A172 (cell line): ENCODE measurements at regions not wholly inside any gene's neighbourhood (a gene's known extent, or its start where the extent isn't known, plus 50 kb on each side); places are given as distances from the start of the nearest gene placed in this dataset.

Experiments used
- DNase-seq: peaks from one replicate; pipeline ENCODE4 v3.0.0-alpha.2; 2015; ENCODE audit warnings: low spot score

DNA sequence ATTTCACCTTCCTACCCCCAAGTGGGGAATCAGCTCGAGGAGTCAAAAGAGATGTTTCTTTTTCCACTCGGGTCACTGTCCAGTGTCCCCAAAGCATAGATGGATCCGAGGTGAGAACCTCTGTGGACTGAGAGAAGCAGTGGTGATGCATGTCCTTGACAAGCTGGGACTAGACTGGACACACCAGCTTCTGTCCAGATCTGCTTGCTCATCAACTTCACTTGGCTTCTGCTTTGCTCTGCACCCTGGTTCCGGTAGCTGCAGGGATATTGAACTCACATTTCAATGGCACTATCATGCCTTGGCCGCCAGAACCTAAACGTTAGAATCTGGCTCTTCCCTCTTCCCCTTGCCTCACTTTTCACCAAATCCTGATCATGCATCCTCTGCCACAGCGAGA is 50.3 kb upstream of the CXCL12 start:
- DNase-seq, result no peak

DNA sequence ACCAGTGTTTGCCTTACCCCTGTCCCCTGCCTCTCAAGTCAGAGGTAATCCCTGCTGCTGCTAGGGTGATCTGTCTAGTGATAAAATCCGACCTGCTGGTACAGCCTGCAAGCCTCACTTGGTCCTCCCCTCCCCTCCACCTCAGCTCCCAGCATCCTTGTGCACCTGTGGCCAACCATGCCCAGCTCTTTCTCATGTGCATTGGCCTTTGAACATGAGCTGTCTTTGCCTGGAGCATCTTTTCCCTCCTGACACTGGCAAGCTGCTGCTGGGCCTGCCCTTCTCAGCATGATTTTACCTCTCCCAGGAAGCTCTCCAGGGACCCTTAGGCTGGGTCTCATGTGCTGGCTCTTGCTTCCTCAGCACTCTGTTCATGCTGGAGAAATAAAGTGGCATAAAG is 51.3 kb upstream of the CXCL12 start:
- no peak for DNase-seq

DNA sequence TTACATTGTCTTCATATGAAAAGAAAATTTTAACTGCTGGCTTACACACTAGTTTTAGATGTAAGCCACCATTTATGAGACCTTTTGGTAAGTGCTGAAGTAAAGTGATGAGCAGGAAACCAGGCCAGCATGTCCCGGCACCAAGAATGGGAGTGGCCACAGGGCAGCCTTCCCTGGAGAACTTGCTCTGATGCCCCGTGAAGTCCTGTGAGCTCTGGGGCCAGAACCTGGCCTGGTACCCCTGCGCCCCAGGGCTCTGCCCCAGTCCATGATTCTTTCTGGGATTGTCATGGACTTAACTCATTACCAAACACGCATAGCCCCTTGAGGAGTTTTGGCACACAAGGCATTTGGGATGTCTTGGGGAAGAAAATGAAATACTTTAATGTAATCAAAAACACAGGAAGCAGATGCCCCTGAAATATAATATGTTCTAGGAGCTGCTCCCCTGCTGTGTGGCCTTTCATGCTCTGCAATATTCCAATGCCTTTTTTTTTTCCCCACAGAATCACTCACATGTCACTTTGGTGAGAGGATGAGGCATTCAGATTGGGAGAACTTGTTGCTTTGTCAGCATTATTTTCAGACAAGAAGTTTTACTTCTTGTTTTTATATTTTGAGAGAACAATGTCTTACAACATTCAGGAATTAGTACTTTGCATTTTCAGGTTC is 53.1 kb upstream of the CXCL12 start:
- DNase-seq, result no peak

DNA sequence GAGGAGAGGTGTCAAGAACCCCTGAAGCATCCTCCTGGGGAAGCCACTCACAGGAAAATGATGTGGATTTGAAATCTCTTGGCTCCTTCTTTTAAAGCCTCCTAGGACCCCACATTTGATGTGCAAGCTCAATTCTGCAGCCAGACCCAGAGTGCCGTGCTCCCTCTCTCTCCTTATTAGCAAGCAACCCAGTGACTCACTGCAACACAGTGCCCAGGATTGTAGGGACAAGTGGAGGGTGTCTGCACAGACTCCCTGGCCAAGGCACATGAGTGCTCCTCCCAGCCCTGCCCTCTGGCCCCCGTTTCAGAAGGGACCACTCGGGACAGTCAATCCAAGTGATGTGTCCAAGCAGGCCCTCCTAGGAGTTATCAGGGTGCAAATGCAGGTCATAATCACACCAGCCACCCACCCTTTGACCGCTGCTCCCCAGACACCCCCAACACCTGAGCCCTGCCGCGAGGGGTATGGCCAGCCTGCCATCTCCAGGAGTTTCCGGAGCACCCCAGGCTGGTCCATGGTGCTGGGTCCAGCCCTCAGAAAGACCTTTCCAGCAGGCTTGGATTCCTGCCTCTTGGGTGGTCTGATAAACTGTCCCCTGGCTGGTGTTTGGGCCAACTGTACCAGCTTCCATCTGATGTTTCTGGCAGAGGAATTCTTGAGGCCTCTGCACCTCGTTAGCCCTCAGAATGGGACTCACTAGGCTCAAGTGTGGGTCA is 54.5 kb upstream of the CXCL12 start:
- DNase-seq, result no peak

DNA sequence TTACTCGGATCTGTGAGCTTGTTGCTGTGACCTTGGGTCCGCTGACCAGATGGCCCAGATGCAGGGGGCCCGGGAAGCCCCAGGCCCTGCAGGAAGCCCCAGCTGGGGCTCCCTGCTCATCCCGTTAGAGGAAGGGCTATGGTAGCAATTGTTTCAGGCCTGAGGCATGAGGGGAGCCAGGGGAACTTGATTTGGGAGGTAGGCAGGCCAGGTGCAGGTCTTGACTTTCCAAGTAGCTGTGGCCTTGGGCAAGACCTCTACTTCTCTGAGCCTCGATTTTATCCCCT is 55.0 kb upstream of the CXCL12 start:
- no peak for DNase-seq

DNA sequence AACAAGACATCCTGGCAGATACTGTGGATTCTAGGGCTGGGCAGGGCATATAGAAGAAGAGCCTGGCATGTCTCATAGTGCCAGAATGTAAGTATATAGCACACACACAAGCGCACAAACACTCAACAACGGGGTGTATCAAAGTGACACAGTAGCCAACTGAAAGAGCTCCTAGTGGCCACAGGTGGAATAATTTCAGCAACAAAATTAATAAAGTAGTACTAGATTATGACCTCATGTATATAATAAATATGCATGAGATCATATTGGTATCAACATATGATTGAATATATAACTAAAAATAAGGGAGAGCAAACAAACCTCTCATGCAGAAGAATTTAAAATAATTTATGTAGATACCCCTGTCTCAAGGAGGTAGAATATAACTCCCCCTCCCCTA is 72.4 kb upstream of the CXCL12 start:
- DNase-seq, result no peak

DNA sequence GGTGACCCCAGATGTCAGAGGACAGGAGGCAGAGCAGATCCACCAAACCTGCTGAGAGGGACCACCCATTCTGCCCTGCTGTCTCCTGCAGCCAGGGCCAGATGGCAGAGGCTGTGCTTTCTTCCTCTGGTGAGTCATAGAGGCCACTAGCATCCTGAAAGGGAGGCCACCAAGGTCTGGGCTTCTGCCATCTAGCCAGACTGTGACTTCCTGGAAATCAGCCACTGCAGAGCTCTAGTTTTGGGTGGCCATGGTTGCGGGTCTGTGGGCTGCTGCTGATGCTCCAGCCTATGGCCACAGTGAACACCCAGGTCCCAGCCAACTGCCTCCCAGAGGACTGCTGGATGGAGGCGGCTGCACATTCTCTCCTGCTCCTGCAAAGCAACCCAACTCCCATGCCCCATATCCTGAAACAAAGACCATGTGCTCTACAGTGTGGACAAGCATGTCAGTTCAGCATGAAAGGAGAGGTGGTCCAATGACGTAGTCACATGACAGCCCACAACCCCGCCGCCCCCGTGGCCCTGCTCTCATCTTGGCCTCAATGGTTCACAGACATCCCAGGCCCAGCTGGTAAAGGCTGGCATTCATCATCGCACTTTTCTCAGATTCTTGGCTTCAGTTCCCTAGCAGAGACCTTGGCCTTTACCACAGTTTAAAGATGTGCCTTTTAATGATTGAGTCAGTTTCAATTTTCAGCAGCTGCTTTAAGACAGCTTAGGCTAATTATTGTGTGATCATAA is 73.9 kb upstream of the CXCL12 start:
- DNase-seq, result no peak

DNA sequence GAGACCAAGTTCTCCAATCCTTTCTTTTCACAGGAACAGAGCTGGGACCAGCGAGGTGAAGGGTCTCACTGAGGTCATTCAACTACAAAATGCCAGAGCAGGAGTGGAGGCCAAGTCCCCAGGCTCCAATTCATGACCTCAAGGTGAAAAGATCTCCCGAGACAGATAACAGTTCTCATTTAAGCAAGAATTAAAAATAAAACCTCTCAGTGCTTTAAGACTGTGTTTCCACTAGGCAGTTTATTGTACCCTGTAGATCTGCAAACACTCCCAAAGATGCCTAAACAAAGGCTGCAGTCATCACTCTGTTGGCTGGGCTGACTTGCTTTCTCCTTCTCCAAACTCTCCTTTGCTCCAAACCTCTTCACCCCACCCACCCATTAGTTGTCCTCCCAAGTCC is 74.8 kb upstream of the CXCL12 start:
- DNase-seq, result no peak

DNA sequence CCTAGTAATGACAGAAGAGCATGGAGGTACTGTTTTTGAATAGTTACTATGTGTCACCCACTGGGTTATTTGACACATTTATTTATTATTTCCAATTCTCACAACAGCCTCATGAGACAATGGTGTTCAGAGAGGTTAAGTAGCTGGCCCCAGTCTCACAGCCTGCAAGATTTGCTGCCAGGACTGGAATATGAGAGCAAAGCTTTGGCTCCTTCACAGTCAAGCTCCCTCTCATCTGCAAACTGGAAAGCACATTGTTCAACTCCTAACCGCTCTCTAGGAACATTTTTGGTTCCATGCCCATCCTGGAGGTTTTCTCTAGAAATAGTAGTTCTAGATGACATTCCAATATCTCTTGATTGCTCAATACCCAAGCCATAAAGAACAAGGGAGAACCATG is 75.5 kb upstream of the CXCL12 start:
- no peak for DNase-seq

DNA sequence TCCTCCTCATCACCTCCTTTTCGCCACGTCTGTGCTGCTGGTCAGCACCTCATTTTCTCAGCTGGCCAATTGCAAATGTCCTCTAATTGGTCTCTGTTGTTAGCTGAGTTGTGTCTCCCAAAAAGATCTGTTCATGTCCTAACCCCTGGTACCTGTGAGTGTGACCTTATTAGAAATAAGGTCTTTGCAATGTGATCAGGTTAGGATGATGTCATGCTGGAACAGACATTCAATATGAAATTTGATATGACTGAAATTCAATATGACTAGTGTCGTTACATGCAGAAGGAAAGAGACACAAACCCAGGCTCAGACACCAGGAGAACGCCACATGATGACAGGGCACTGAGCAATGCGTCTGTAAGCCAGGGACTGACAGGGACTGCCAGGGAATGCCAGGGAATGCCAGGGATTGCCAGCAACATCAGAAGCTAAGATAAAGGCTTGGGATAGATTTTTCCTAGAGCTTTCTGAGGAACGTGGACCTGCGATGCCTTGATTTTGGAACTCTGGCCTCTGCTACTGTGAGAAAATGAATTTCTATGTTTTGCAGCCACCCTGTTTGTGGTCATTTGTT is 77.5 kb upstream of the CXCL12 start:
- no peak for DNase-seq

DNA sequence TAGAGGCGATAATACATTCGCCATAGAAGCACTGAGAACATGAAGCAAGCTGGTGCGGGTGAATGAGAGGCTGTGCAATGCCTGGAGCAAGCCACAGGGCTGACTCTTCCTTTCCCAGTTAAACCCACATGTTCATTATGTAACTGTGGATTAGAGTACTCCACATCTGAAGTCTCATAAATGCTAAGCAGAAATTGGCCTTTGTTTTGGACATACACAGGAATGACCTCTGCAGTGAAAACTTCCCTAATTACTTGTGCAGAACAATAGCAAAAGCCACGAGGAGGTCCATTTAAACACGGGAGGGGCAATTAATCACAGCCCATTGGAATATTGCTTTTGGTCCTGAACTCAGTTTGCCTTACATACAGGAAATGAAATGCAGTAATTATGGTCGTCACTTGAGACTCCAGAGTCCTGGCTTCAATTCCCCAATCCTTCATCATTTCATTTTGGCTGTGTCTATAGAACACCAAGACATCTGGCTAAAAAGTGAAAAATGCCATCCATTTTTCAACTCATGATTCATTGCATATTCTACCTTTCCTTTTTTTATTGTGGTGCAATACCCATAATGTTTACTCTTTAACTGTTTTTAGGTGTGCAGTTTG is 78.7 kb upstream of the CXCL12 start:
- no peak for DNase-seq

DNA sequence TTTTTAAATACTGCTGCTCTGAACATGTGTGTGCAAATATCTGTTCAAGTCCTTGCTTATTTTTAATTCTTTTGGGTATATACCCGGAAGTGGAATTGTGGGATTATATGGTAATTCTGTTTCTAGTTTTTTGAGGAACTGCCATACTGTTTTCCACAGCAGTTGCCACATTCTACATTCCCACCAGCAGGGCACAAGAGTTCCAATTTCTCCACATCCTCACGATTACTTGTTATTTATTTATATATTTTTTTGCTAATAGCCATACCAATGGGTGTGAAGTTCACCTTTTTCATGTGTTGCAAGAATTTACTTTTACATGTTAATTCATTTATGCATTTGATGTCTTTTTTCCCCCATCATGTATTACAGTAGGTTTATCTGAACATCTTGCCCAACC is 79.6 kb upstream of the CXCL12 start:
- DNase-seq, result no peak

DNA sequence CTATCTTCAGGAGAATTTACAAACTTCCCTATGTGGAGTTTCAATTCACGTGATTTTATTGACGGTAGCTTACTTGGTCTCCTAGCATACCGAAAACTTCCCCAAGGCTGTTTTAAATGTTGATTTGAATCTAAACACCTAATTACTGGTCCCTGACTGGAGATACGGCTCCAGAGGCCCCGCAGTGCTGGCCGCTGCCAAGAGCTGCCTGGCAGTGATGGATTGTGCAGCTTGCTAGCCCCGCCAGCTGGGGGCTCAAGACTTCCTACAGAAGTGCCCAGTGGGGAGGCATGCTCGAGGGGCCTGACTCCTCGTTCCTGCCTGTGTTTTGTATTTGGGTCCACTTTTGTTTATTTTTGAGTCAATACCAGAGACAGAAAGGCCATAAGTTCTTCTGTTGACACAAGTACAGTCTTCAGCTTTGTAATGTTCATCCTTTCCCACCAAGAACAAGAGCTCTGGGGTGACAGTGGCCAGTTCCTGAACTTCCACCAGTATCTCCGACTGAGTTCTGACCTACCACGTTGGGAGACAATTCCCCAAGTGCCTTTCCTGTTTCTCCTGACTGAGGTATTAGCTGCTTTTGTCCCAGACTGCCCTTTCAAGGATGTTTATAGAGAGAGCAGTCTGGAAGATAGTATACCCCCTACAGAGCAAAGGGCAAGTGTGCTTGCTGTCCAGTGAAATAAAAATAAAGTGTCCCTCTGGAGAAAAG is 80.7 kb upstream of the CXCL12 start:
- DNase-seq, result no peak

DNA sequence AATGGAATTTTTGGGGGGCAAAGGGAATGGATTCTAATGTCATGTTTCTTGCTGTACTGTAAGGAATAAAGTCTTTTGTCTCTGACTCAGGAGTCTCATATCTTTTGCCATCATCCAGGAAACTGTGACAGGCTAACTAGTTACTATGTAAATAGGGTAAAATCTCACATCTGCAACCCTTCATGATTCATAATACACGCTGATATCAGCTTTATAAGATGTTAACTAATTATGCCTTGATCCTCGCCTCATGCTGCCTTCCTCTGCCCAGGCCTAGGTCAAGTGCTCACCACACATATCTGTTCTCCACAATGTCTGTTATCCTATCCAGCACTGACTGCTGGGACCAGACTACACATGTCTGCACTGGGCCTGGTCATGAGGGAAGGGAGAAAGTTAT is 81.3 kb upstream of the CXCL12 start:
- DNase-seq, result no peak

DNA sequence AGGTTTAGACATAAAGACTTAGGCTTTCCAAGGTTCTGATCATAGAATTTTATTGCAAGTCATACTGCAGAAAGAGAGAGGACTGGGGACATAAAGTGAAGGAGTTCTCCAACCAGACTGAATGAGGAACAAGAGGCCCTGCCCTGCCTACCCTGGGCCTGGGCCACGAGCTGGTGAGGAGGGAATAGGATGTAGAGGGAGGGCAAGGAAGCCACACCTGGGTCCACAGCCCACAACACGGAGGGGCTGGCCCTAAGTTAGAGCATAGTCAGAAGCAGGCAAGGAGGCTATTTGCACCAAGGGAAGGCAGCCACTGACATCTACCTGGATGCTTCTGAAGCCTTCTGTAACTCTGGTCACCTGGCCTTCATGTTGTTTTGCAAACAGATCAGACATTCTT is 82.2 kb upstream of the CXCL12 start:
- no peak for DNase-seq

DNA sequence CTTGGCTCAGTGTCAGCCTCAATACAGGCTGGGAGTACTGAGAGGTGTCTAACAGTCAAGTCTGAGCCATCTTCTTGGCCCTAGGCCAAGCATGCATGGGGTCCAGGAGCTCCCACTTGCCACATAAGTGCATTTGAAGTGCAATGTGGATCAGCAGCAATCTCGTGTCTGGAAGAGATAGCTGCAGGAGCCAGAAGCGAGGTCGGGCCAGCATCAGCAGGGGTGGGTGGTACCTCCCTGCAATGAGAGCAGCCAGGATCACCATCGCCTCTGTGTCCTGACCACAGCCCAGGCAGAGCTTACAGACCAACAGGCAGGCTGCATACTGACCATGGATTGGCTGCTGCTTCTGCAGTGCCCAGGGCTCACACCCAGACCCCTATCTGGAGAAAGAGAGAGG is 83.0 kb upstream of the CXCL12 start:
- DNase-seq, result no peak

DNA sequence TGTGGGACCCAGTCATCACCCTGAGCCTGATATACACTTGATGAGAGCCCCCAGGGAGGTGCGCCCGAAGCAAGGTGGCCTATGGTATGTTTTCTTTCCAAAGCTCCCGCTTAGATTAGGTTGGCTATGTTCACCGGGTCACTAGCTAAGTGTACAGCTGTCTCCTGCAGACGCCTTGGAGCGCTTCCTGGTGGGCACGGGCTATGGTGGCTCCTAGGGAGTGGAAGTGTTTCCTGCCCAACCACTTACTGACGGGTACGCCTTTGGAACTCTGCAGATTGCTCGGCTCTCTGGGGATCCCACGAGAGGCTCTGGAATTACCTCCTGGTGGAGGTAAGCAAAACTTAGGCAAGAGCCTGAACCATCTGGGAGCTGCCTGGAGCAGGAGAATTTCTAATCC is 83.6 kb upstream of the CXCL12 start:
- DNase-seq, result no peak

DNA sequence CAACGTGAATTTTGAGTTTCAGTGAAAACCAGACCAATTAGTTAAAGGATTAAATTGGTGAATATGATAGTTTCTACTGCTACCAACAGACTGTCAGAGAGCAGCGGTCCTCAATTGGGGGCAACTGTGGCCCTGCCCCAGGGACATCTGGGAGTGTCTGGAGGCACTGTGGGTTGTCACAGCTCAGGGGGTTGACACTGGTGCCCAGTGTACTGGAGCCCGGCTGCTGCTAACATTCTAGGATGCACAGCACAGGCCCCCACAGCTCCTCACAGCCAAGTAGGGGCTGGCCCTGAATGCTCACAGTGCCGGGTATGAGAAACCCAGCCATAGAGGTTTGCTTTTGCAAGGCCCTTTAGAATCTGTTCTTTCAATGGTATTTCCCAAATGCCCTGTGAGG is 84.1 kb upstream of the CXCL12 start:
- DNase-seq, result no peak

DNA sequence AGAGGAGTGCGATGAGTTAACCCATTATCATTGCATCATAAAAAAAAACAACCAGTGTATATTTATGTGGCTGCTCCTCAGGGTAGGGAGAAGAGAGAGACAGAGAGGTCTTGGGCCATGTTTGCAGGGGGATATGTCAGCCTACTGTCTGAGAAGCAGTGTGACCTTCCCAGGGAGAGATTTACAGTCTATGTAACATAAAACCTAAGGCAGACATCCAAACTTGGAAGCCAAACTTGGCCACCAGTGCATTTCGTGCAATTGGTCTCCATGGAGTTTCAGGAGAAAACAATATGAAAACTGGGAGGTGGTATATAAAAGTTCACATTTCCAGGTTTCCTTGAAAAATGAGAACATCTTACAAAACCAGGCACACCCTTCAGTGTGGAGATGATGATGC is 85.9 kb upstream of the CXCL12 start:
- no peak for DNase-seq

DNA sequence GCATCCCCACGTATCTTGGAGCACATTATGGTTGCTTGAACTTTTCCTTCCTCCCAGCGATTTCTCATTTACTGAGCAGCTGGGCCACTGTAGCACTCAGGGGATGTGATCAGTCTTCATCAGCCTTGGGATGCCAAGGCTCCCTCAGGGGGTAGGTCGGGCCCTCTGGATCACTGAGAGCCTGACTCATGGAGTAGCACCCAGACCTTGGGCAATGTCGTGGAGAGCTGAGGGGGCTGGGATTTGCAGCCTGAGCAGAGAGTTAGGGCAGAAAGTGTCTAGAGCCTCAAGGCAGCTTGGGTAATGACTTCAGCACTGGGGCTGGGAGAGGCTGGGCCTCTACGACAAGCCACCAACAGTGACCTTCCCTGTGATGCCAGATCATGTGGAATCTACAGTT is 86.5 kb upstream of the CXCL12 start:
- DNase-seq, result no peak

DNA sequence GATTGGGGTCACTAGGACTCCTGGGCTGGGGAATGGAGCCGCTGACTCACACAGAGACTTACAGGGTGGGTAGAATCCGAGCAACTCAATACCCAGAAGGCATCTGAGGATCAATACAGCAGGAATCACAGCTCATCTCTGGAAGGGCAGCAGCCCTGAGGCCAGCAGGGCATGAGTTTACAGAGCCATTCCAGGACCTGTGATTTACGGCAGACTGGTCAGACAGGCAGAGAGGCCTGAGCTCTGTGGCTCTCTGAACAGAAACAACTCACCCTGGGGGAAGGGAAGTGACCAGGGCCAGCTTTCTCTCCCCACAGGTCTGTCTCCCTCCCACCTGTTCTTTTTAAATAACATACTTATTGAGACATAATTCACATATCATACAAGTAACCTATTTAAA is 88.2 kb upstream of the CXCL12 start:
- DNase-seq, result no peak

DNA sequence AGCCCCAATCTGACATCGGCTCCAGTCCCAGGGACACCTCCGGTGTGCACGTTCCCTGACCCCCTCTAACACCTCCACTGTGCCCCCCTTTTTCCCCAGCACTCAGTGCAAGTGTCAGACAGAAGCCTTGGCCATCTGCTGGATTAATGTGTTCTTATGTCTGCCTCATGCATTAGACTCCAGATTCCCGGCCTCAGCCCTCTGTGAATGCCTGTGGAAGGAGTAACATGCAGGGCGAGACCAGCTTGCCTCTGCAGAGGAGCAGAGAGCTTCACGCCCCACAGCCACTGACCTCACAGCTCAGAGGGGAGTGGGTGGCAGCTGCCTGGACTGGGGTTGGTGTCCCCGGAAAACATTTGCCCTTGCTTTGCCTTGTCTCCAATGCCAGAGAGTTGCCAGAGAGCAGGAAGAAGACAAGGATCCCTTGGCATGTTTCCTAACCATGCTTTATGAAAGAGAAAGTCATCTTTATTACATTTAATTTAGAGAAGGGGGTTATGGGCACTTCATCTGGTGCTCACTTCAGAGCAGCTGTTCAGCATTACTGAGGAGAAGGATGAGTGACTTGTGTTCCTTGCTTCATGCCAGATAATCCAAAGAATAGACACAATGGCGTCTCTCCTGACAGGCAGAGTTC is 91.6 kb upstream of the CXCL12 start:
- DNase-seq, result no peak
